ENCODE measurements at regions not wholly inside any gene's neighbourhood (a gene's known extent, or its start where the extent isn't known, plus 50 kb on each side); places are given as distances from the start of the nearest gene placed in this dataset.

- no peak for DNase-seq
These were observed 231.3 kb downstream of the KLF13 start for GRCh38 chr15:31557899-31558298.

- no peak for DNase-seq
These were observed 232.2 kb downstream of the KLF13 start for GRCh38 chr15:31558840-31559239.

GRCh38 chr15:31559786-31560185 is 233.2 kb downstream of the KLF13 start:
- DNase-seq = no peak

GRCh38 chr15:31560643-31561042 is 234.0 kb downstream of the KLF13 start:
- DNase-seq = no peak

GRCh38 chr15:31561156-31561555 is 234.5 kb downstream of the KLF13 start:
- DNase-seq = no peak

- DNase-seq = no peak
These were observed 236.4 kb downstream of the KLF13 start for GRCh38 chr15:31563001-31563400.

GRCh38 chr15:31563421-31563820 is 236.8 kb downstream of the KLF13 start:
- no peak for DNase-seq

- no peak for DNase-seq
These were observed 241.2 kb downstream of the KLF13 start for GRCh38 chr15:31567861-31568260.

- no peak for DNase-seq
These were observed 243.2 kb downstream of the KLF13 start for GRCh38 chr15:31569836-31570235.

- no peak for DNase-seq
These were observed 244.0 kb downstream of the KLF13 start for GRCh38 chr15:31570591-31570990.

GRCh38 chr15:31571676-31572075 is 245.0 kb downstream of the KLF13 start:
- no peak for DNase-seq

- DNase-seq = no peak
These were observed 247.1 kb downstream of the KLF13 start for GRCh38 chr15:31573759-31574158.

- no peak for DNase-seq
These were observed 248.1 kb downstream of the KLF13 start for GRCh38 chr15:31574766-31575165.

GRCh38 chr15:31577108-31577507 is 250.5 kb downstream of the KLF13 start:
- no peak for DNase-seq

- DNase-seq = no peak
These were observed 252.6 kb downstream of the KLF13 start for GRCh38 chr15:31579282-31579681.

- DNase-seq = no peak
These were observed 253.3 kb downstream of the KLF13 start for GRCh38 chr15:31579976-31580375.

- DNase-seq = no peak
These were observed 257.6 kb downstream of the KLF13 start for GRCh38 chr15:31584195-31584594.

GRCh38 chr15:31585240-31585639 is 258.6 kb downstream of the KLF13 start:
- DNase-seq = no peak

- DNase-seq = no peak
These were observed 260.2 kb downstream of the KLF13 start for GRCh38 chr15:31586841-31587240.

- no peak for DNase-seq
These were observed 260.9 kb downstream of the KLF13 start for GRCh38 chr15:31587583-31587982.

- no peak for DNase-seq
These were observed 264.0 kb downstream of the KLF13 start for GRCh38 chr15:31590609-31591008.

GRCh38 chr15:31591908-31592307 is 265.3 kb downstream of the KLF13 start:
- no peak for DNase-seq

- no peak for DNase-seq
These were observed 270.8 kb downstream of the KLF13 start for GRCh38 chr15:31597466-31597865.

GRCh38 chr15:31598620-31599019 is 272.0 kb downstream of the KLF13 start:
- no peak for DNase-seq

- DNase-seq = no peak
These were observed 278.9 kb downstream of the KLF13 start for GRCh38 chr15:31605467-31605931.

GRCh38 chr15:31606194-31606669 is 279.6 kb downstream of the KLF13 start:
- DNase-seq = no peak
